Nephron progenitor cell (in vitro differentiated cells): ENCODE measurements at regions not wholly inside any gene's neighbourhood (a gene's known extent, or its start where the extent isn't known, plus 50 kb on each side); places are given as distances from the start of the nearest gene placed in this dataset.

Experiments
- DNase-seq: peaks from one replicate; pipeline ENCODE4 v3.0.0; 2021
- H3K27ac Mint-ChIP-seq: 2 replicates; pipeline ENCODE4 v1.8.0; 2021; ENCODE audit warnings: mild to moderate bottlenecking, moderate library complexity, mixed read lengths
- H3K27me3 Mint-ChIP-seq: 2 replicates; pipeline ENCODE4 v1.8.0; 2021; ENCODE audit warnings: mild to moderate bottlenecking, low read depth, mixed read lengths; ENCODE audit not compliant: poor library complexity
- H3K36me3 Mint-ChIP-seq: 2 replicates; pipeline ENCODE4 v1.8.0; 2021; ENCODE audit warnings: low read depth, mixed read lengths
- H3K4me1 Mint-ChIP-seq: 2 replicates; pipeline ENCODE4 v1.8.0; 2021; ENCODE audit warnings: mixed read lengths
- H3K4me3 Mint-ChIP-seq: 2 replicates; pipeline ENCODE4 v1.8.0; 2021; ENCODE audit warnings: mild to moderate bottlenecking, moderate library complexity, mixed read lengths
- H3K9me3 Mint-ChIP-seq: 2 replicates; pipeline ENCODE4 v1.8.0; 2021; ENCODE audit warnings: mild to moderate bottlenecking, moderate library complexity, mixed read lengths
- TF ChIP-seq, protein P1 (sequence below): fragments of 200-600 bp; sonication (generic); IDR thresholded peaks from 2 replicates; pipeline ENCODE4 v1.5.0; 2021; ENCODE audit warnings: antibody characterized with exemption

DNA sequence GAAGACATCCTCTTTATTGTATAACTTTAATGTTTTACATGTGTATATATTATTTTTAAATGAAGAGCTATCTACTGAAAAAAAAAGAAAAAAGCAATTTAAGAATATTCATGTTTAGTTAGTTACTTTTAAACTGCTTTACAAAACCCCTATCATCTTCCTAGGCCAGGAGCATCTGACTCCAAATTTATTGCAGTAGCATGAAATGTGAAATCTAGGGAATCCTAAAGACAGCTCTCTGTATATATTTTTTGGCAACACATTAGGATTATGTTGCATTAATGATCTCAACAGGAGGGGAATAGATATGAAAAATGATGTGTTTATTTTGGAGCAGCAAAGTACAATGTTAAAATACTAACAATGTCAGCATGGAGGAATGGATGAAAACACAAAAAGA lies 158.3 kb downstream of the CNTN3 start:
- H3K27me3 Mint-ChIP-seq = peaks cover 14% of the 10 kb centered on the region
- no peak overlapping the region for H3K27ac Mint-ChIP-seq
- H3K4me3 Mint-ChIP-seq = no peak overlapping the region
- peaks cover 4% of the 10 kb centered on the region for H3K9me3 Mint-ChIP-seq
- H3K4me1 Mint-ChIP-seq = no peaks in the 10 kb centered on the region
- DNase-seq = no peak
- TF ChIP-seq, protein P1, sequence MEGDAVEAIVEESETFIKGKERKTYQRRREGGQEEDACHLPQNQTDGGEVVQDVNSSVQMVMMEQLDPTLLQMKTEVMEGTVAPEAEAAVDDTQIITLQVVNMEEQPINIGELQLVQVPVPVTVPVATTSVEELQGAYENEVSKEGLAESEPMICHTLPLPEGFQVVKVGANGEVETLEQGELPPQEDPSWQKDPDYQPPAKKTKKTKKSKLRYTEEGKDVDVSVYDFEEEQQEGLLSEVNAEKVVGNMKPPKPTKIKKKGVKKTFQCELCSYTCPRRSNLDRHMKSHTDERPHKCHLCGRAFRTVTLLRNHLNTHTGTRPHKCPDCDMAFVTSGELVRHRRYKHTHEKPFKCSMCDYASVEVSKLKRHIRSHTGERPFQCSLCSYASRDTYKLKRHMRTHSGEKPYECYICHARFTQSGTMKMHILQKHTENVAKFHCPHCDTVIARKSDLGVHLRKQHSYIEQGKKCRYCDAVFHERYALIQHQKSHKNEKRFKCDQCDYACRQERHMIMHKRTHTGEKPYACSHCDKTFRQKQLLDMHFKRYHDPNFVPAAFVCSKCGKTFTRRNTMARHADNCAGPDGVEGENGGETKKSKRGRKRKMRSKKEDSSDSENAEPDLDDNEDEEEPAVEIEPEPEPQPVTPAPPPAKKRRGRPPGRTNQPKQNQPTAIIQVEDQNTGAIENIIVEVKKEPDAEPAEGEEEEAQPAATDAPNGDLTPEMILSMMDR = no peak
- no peaks in the 10 kb centered on the region for H3K36me3 Mint-ChIP-seq

DNA sequence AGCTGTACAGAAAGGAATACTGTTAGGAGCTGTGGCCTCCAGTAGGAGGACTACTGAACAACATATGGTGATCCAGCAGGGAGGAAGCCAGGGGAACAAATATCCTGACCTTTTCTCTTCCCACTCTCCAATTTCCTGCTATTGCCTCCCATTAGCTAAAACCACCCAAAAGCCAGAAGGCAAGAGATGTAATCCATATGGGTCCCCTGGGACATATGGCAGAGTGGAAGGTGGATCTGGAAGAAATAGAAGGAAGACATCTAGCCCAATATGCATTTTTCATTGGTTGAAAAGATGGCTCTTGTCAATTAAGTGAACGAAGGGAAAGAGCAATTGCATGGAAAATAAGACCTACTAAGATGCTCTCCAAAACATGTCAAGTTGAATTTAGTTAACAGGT lies 167.2 kb downstream of the CNTN3 start:
- TF ChIP-seq, protein P1 = no peak
- Mint-ChIP-seq H3K4me3 (no peak overlapping the region), H3K36me3 (no peaks in the 10 kb centered on the region), H3K9me3 (no peaks in the 10 kb centered on the region), H3K27me3 (no peaks in the 10 kb centered on the region), H3K27ac (no peak overlapping the region), H3K4me1 (no peaks in the 10 kb centered on the region)
- no peak for DNase-seq

GRCh38 chr3:74445541-74445940 lies 168.9 kb downstream of the CNTN3 start:
- Mint-ChIP-seq H3K27ac (no peak overlapping the region), H3K27me3 (no peaks in the 10 kb centered on the region), H3K4me3 (no peak overlapping the region), H3K4me1 (no peaks in the 10 kb centered on the region), H3K9me3 (no peaks in the 10 kb centered on the region), H3K36me3 (no peaks in the 10 kb centered on the region)
- no peak for DNase-seq
- TF ChIP-seq, protein P1 = no peak

- H3K27ac Mint-ChIP-seq = no peak overlapping the region
- no peaks in the 10 kb centered on the region for H3K27me3 Mint-ChIP-seq
- no peaks in the 10 kb centered on the region for H3K36me3 Mint-ChIP-seq
- DNase-seq = no peak
- H3K4me1 Mint-ChIP-seq = no peaks in the 10 kb centered on the region
- no peaks in the 10 kb centered on the region for H3K9me3 Mint-ChIP-seq
- TF ChIP-seq, protein P1 = no peak
- H3K4me3 Mint-ChIP-seq = no peak overlapping the region
Measured at GRCh38 chr3:74443102-74443501, 171.4 kb downstream of the CNTN3 start.

DNA sequence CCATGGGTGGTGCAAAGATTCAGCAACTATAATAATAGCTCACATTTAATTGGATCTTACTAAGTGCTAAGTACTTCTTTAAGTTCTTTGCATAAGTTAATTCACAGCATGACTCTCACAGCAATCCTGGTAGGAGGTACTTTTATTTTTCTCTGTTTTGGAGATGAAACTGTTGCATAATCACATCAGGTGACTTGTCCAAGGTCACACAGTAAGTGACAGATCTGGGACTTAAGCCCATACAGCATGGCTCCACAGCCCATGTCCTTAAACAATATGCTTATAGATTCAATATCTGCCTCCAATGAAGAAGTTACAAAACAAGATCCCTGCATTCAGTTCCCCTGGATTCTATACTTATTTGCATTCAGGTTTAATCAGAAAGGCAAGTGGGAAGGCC lies 171.8 kb downstream of the CNTN3 start:
- no peaks in the 10 kb centered on the region for H3K27me3 Mint-ChIP-seq
- H3K4me3 Mint-ChIP-seq = no peak overlapping the region
- H3K27ac Mint-ChIP-seq = no peak overlapping the region
- TF ChIP-seq, protein P1 = no peak
- H3K4me1 Mint-ChIP-seq = no peaks in the 10 kb centered on the region
- no peaks in the 10 kb centered on the region for H3K9me3 Mint-ChIP-seq
- DNase-seq = no peak
- no peaks in the 10 kb centered on the region for H3K36me3 Mint-ChIP-seq

DNA sequence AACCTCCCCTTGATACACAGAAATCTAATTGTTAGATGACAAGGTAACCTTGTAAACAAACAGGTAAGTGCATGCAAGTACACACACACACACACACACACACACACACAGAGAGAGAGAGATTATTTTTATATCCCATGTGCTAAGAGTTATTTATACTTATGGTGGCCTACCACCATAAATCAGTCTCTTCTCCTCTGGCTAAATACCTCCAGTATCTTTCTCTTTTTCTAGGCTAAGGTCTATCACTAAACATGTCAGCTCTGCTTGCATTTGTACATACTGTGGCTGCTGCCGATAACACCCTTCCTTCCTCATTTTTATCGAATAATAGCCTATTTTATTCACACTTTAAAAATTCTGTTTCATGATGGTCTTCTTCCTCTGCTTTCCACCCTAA lies 172.4 kb downstream of the CNTN3 start:
- TF ChIP-seq, protein P1 = no peak
- H3K4me3 Mint-ChIP-seq = no peak overlapping the region
- no peaks in the 10 kb centered on the region for H3K27me3 Mint-ChIP-seq
- DNase-seq = no peak
- no peaks in the 10 kb centered on the region for H3K4me1 Mint-ChIP-seq
- H3K27ac Mint-ChIP-seq = no peak overlapping the region
- no peaks in the 10 kb centered on the region for H3K9me3 Mint-ChIP-seq
- H3K36me3 Mint-ChIP-seq = no peaks in the 10 kb centered on the region
